ENCODE measurements at regions not wholly inside any gene's neighbourhood (a gene's known extent, or its start where the extent isn't known, plus 50 kb on each side); places are given as distances from the start of the nearest gene placed in this dataset.

GRCh38 chr2:8279506-8279905 is 402.4 kb upstream of the ID2 start:
- TF ChIP-seq EP300 (IDR thresholded peaks at IDR 0.05; ENCODE audit: borderline replicate concordance) (no peak), CREB1 (IDR thresholded peaks at IDR 0.05; ENCODE audit: low read depth) (no peak), REST (IDR thresholded peaks at IDR 0.05; ENCODE audit: low read depth) (no peak), FOXM1 (IDR thresholded peaks at IDR 0.05; ENCODE audit: borderline replicate concordance, low read depth) (no peak), EGR1 (IDR thresholded peaks at IDR 0.05) (no peak), CEBPB (IDR thresholded peaks at IDR 0.05) (no peak), NFIC (IDR thresholded peaks at IDR 0.05) (no peak), MAX (IDR thresholded peaks at IDR 0.05) (no peak)
